ENCODE measurements at regions not wholly inside any gene's neighbourhood (a gene's known extent, or its start where the extent isn't known, plus 50 kb on each side); places are given as distances from the start of the nearest gene placed in this dataset.
"Not testable (repeated sequence)": the region's sequence is repeated elsewhere in the genome, so short reads cannot be mapped to it uniquely, and the experiment has no call there.

DNA sequence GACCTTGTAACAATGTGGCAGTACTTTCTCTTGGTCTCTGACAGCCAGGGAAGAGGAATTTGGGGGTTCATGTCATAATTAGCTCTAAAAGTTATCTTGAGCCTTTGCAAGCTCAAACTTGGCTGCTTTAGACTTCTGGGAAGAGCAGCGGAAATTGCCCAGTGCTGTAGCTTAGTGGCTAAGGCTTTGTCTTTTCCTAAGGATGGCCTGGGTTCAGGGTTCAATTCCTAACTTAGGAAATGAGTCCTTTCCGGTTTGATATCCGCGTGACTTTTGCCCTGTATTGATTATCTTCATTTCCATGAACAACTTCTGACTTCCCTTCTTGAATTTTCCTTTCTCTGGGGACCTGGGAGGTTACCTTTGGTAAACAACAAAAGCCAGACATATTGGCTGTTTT lies 961.0 kb downstream of the CNTNAP5 start:
- ATAC-seq (no peak), DNase-seq (no peak)
- Histone ChIP-seq H2AFZ (ENCODE audit: low read length) (no peak overlapping the region), H3K9ac (ENCODE audit: low read length) (no peak overlapping the region), H3K4me3 (ENCODE audit: low read length) (no peak overlapping the region), H3K4me1 (ENCODE audit: insufficient read depth, low read length) (peaks cover 8% of the 10 kb centered on the region; the same call in 1 of the 2 replicates), H3F3A (ENCODE audit: low read length, unreplicated experiment) (no peaks in the 10 kb centered on the region), H3K27ac (ENCODE audit: low read length) (no peak overlapping the region), H3K79me2 (ENCODE audit: low read length) (no peaks in the 10 kb centered on the region), H3K9me2 (replicated peaks; ENCODE audit: low read length) (no peaks in the 10 kb centered on the region), H3K4me2 (ENCODE audit: low read length) (no peak overlapping the region), H3K9me3 (ENCODE audit: low read length) (peaks cover 3% of the 10 kb centered on the region; the same call in 1 of the 2 replicates), H4K20me1 (ENCODE audit: low read length) (no peaks in the 10 kb centered on the region), H3K36me3 (ENCODE audit: low read depth, low read length) (no peaks in the 10 kb centered on the region), H3K27me3 (ENCODE audit: low read length) (no peaks in the 10 kb centered on the region)
- ChIA-PET CTCF (no interaction called here), POLR2A (ENCODE audit: unreplicated experiment) (no interaction called here)
- intact Hi-C loops (cut with micrococcal nuclease), result no loop called here
- TF ChIP-seq, protein P1, sequence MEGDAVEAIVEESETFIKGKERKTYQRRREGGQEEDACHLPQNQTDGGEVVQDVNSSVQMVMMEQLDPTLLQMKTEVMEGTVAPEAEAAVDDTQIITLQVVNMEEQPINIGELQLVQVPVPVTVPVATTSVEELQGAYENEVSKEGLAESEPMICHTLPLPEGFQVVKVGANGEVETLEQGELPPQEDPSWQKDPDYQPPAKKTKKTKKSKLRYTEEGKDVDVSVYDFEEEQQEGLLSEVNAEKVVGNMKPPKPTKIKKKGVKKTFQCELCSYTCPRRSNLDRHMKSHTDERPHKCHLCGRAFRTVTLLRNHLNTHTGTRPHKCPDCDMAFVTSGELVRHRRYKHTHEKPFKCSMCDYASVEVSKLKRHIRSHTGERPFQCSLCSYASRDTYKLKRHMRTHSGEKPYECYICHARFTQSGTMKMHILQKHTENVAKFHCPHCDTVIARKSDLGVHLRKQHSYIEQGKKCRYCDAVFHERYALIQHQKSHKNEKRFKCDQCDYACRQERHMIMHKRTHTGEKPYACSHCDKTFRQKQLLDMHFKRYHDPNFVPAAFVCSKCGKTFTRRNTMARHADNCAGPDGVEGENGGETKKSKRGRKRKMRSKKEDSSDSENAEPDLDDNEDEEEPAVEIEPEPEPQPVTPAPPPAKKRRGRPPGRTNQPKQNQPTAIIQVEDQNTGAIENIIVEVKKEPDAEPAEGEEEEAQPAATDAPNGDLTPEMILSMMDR (conservative IDR thresholded peaks at IDR 0.05; ENCODE audit: low read depth, low read length), result no peak
- no peak for TF ChIP-seq EZH2phosphoT487 (IDR thresholded peaks at IDR 0.05; ENCODE audit: borderline replicate concordance, low read length)
- no peak for TF ChIP-seq EZH2 (IDR thresholded peaks at IDR 0.05; ENCODE audit: low read length, unreplicated experiment)
- BruUV-seq (replicated peaks), result no TSS peak

DNA sequence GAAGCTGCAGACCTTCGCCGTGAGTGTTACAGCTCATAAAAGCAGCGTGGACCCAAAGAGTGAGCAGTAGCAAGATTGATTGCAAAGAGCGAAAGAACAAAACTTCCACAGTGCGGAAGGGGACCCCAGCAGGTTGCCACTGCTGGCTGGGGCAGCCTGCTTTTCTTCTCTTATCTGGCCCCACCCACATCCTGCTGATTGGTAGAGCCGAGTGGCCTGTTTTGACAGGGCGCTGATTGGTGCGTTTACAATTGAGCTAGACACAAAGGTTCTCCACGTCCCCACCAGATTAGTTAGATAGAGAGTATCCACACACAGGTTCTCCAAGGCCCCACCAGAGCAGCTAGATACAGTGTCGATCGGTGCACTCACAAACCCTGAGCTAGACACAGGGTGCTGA lies 961.8 kb downstream of the CNTNAP5 start:
- BruUV-seq (replicated peaks); H3K79me2 ChIP-seq (ENCODE audit: low read length); H3K36me3 ChIP-seq (ENCODE audit: low read depth, low read length); H3K9me2 ChIP-seq (replicated peaks; ENCODE audit: low read length); H3K9me3 ChIP-seq (ENCODE audit: low read length); H4K20me1 ChIP-seq (ENCODE audit: low read length); CTCF ChIA-PET; H3K9ac ChIP-seq (ENCODE audit: low read length); H3K27me3 ChIP-seq (ENCODE audit: low read length); H3K27ac ChIP-seq (ENCODE audit: low read length); H2AFZ ChIP-seq (ENCODE audit: low read length); H3K4me3 ChIP-seq (ENCODE audit: low read length); intact Hi-C loops (cut with micrococcal nuclease); H3K4me2 ChIP-seq (ENCODE audit: low read length); POLR2A ChIA-PET (ENCODE audit: unreplicated experiment); H3F3A ChIP-seq (ENCODE audit: low read length, unreplicated experiment); DNase-seq; ATAC-seq; H3K4me1 ChIP-seq (ENCODE audit: insufficient read depth, low read length): not testable (repeated sequence)

DNA sequence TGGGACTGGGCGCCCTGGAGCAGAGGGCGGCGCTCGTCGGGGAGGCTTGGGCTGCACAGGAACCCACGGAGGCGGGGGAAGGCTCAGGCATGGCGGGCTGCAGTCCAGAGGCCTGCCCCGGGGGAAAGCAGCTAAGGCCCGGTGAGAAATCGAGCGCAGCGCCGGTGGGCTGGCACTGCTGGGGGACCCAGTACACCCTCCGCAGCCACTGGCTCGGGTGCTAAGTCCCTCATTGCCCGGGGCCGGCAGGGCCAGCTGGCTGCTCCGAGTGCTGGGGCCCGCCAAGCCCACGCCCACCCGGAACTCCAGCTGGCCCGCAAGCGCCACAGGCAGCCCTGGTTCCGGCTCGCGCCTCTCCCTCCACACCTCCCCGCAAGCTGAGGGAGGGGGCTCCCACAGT lies 962.3 kb downstream of the CNTNAP5 start:
- H3K9me2 ChIP-seq (replicated peaks; ENCODE audit: low read length); ATAC-seq; H3K9me3 ChIP-seq (ENCODE audit: low read length); H3F3A ChIP-seq (ENCODE audit: low read length, unreplicated experiment); H2AFZ ChIP-seq (ENCODE audit: low read length); CTCF ChIA-PET; POLR2A ChIA-PET (ENCODE audit: unreplicated experiment); H3K27me3 ChIP-seq (ENCODE audit: low read length); intact Hi-C loops (cut with micrococcal nuclease); H3K4me2 ChIP-seq (ENCODE audit: low read length); H4K20me1 ChIP-seq (ENCODE audit: low read length); BruUV-seq (replicated peaks); H3K9ac ChIP-seq (ENCODE audit: low read length); DNase-seq; H3K36me3 ChIP-seq (ENCODE audit: low read depth, low read length); H3K4me1 ChIP-seq (ENCODE audit: insufficient read depth, low read length); H3K79me2 ChIP-seq (ENCODE audit: low read length); H3K4me3 ChIP-seq (ENCODE audit: low read length); H3K27ac ChIP-seq (ENCODE audit: low read length): not testable (repeated sequence)

DNA sequence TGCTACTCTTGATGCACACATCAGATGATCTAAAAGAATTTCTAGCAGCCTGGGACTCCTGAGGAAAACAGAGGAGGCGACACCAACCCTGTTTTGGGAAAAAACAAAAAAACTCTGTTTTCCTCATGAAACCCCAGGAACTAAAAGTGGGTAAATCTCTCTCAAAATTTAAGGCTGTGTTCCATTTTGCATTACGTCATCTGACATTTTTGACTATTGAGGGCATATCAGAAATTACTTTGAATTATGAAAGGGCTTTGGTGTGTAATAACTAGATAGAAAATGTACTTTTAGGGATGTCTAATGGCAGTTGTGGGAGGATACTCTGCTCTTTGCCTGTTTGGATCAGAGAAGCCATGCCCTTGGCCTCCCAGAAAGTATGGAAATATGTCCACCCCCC lies 963.0 kb downstream of the CNTNAP5 start:
- no peak overlapping the region for H3K27ac ChIP-seq (ENCODE audit: low read length)
- H3K79me2 ChIP-seq (ENCODE audit: low read length), result no peaks in the 10 kb centered on the region
- no peaks in the 10 kb centered on the region for H3F3A ChIP-seq (ENCODE audit: low read length, unreplicated experiment)
- no peaks in the 10 kb centered on the region for H3K36me3 ChIP-seq (ENCODE audit: low read depth, low read length)
- DNase-seq, result no peak
- peaks cover 5% of the 10 kb centered on the region; the same call in 1 of the 2 replicates for H3K4me1 ChIP-seq (ENCODE audit: insufficient read depth, low read length)
- no peaks in the 10 kb centered on the region for H3K9me2 ChIP-seq (replicated peaks; ENCODE audit: low read length)
- H3K4me3 ChIP-seq (ENCODE audit: low read length), result no peak overlapping the region
- ATAC-seq, result no peak
- H3K9me3 ChIP-seq (ENCODE audit: low read length), result no peaks in the 10 kb centered on the region
- no TSS peak for BruUV-seq (replicated peaks)
- ChIA-PET POLR2A (ENCODE audit: unreplicated experiment) (no interaction called here), CTCF (no interaction called here)
- intact Hi-C loops (cut with micrococcal nuclease), result no loop called here
- no peak overlapping the region for H3K9ac ChIP-seq (ENCODE audit: low read length)
- no peak overlapping the region for H2AFZ ChIP-seq (ENCODE audit: low read length)
- H4K20me1 ChIP-seq (ENCODE audit: low read length), result no peaks in the 10 kb centered on the region
- H3K4me2 ChIP-seq (ENCODE audit: low read length), result no peak overlapping the region
- TF ChIP-seq EZH2phosphoT487 (IDR thresholded peaks at IDR 0.05; ENCODE audit: borderline replicate concordance, low read length) (no peak), EZH2 (IDR thresholded peaks at IDR 0.05; ENCODE audit: low read length, unreplicated experiment) (no peak)
- TF ChIP-seq, protein P1 (conservative IDR thresholded peaks at IDR 0.05; ENCODE audit: low read depth, low read length), result no peak
- no peaks in the 10 kb centered on the region for H3K27me3 ChIP-seq (ENCODE audit: low read length)
